ENCODE measurements at regions not wholly inside any gene's neighbourhood (a gene's known extent, or its start where the extent isn't known, plus 50 kb on each side); places are given as distances from the start of the nearest gene placed in this dataset.

DNA sequence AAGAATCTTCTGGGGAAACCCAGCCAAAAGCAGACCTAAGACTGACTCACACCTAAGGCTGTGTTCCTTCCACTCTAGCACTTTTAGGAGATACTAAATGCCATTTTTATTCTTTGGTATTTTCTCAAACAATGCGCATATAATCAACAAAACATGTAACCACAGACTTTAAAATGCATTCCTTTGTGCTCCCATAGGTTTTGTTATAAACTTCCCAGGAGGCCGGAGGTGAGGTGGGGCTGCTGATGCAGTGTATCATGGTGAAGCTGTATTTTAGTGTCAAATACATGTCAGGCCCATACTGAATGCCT is 155.2 kb downstream of the BTBD3 start:
- Histone ChIP-seq H3K36me3 (ENCODE audit: control insufficient read depth, insufficient read depth, low read length) (no peaks in the 10 kb centered on the region), H4K20me1 (replicated peaks; ENCODE audit: control insufficient read depth, insufficient read depth, low read length) (no peaks in the 10 kb centered on the region), H3K4me1 (replicated peaks in 1 of 2; ENCODE audit: control insufficient read depth in 2 of 2, insufficient read depth in 2 of 2, low read length in 2 of 2) (no peaks in the 10 kb centered on the region), H3K9me3 (replicated peaks; ENCODE audit: control insufficient read depth, insufficient read depth, low read depth, low read length) (no peaks in the 10 kb centered on the region), H3K79me2 (ENCODE audit: control insufficient read depth, insufficient read depth, low read length) (no peaks in the 10 kb centered on the region), H3K27me3 (ENCODE audit: control insufficient read depth in 2 of 2, insufficient read depth in 2 of 2, low read length in 2 of 2) (no peaks in the 10 kb centered on the region), H2AFZ (ENCODE audit: low read depth, low read length) (no peak overlapping the region), H3K4me2 (ENCODE audit: insufficient read depth, low read length) (no peak overlapping the region), H3K27ac (ENCODE audit: extremely low read depth, low read depth, low read length) (no peak overlapping the region), H3K4me3 (no peak overlapping the region), H3K9me1 (ENCODE audit: control insufficient read depth, insufficient read depth, low read length) (no peaks in the 10 kb centered on the region), H3K9ac (ENCODE audit: insufficient read depth in 1 of 2, low read depth in 2 of 2, low read length in 2 of 2) (no peak overlapping the region)
- TF ChIP-seq RFX7 (CRISPR knock-in tag; IDR thresholded peaks at IDR 0.05) (no peak), PYGO2 (tag; IDR thresholded peaks at IDR 0.05) (no peak)
- BruUV-seq (replicated peaks), result no TSS peak
- in situ Hi-C loops (cut with MboI) (no loop called here), intact Hi-C loops (cut with micrococcal nuclease) (no loop called here)
- WGBS (ENCODE audit: insufficient coverage, low coverage, missing lambda C conversion rate), result 0% methylated on average over 2 of the region's 2 CpGs
- DNase-seq (ENCODE audit: extremely low read depth in 1 of 4, low spot score in 3 of 4), result no peak
- POLR2A ChIA-PET, result no interaction called here
- no peak for FAIRE-seq
- no peak for ATAC-seq
- CTCF ChIA-PET (ENCODE audit: low intra/inter-chr PET ratio), result no interaction called here

DNA sequence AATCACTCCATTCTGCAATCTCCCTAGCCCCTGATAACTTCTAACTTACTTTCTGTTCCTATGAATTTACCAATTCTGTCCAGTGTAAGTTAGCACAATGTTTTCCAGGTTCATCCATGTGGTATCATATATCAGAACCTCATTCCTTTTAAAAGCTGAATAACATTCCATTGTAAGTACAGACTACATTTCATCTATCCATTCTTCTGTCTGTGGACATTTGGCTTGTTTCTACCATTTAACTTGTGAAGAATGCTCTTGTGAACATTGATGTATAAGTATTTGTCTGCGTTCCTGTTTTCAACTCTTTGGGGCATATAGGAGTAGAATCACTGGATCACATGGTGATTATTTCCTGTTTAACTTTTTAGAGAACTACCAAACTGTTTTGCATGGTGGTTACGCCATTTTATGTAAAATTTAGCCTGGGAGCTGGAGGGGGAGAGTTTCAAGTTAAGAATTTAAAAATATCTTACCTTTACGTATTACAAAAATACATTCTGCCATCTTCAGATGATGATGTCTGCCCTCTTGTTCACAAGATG is 156.5 kb downstream of the BTBD3 start:
- ChIA-PET CTCF (ENCODE audit: low intra/inter-chr PET ratio) (no interaction called here), POLR2A (no interaction called here)
- H3K79me2 ChIP-seq (ENCODE audit: control insufficient read depth, insufficient read depth, low read length), result no peaks in the 10 kb centered on the region
- FAIRE-seq (no peak), ATAC-seq (no peak), DNase-seq (ENCODE audit: extremely low read depth in 1 of 4, low spot score in 3 of 4) (no peak)
- no peak overlapping the region for H3K9ac ChIP-seq (ENCODE audit: insufficient read depth in 1 of 2, low read depth in 2 of 2, low read length in 2 of 2)
- no peaks in the 10 kb centered on the region for H3K9me1 ChIP-seq (ENCODE audit: control insufficient read depth, insufficient read depth, low read length)
- H3K36me3 ChIP-seq (ENCODE audit: control insufficient read depth, insufficient read depth, low read length), result no peaks in the 10 kb centered on the region
- H3K4me2 ChIP-seq (ENCODE audit: insufficient read depth, low read length), result no peak overlapping the region
- no peaks in the 10 kb centered on the region for H4K20me1 ChIP-seq (replicated peaks; ENCODE audit: control insufficient read depth, insufficient read depth, low read length)
- no peak overlapping the region for H3K27ac ChIP-seq (ENCODE audit: extremely low read depth, low read depth, low read length)
- no peak overlapping the region for H3K4me3 ChIP-seq
- no peaks in the 10 kb centered on the region for H3K4me1 ChIP-seq (replicated peaks in 1 of 2; ENCODE audit: control insufficient read depth in 2 of 2, insufficient read depth in 2 of 2, low read length in 2 of 2)
- H2AFZ ChIP-seq (ENCODE audit: low read depth, low read length), result no peak overlapping the region
- in situ Hi-C loops (cut with MboI) (no loop called here), intact Hi-C loops (cut with micrococcal nuclease) (no loop called here)
- TF ChIP-seq, protein P1, sequence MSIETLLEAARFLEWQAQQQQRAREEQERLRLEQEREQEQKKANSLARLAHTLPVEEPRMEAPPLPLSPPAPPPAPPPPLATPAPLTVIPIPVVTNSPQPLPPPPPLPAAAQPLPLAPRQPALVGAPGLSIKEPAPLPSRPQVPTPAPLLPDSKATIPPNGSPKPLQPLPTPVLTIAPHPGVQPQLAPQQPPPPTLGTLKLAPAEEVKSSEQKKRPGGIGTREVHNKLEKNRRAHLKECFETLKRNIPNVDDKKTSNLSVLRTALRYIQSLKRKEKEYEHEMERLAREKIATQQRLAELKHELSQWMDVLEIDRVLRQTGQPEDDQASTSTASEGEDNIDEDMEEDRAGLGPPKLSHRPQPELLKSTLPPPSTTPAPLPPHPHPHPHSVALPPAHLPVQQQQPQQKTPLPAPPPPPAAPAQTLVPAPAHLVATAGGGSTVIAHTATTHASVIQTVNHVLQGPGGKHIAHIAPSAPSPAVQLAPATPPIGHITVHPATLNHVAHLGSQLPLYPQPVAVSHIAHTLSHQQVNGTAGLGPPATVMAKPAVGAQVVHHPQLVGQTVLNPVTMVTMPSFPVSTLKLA (conservative IDR thresholded peaks at IDR 0.05), result no peak
- TF ChIP-seq ZC3H11A (IDR thresholded peaks at IDR 0.05; ENCODE audit: low read depth, low read length) (no peak), EP300 (IDR thresholded peaks at IDR 0.05; ENCODE audit: low read length) (no peak), SAP30 (IDR thresholded peaks at IDR 0.05; ENCODE audit: borderline replicate concordance, insufficient read depth, low read depth, low read length, poor library complexity, severe bottlenecking) (no peak)
- TF ChIP-seq, protein P2, sequence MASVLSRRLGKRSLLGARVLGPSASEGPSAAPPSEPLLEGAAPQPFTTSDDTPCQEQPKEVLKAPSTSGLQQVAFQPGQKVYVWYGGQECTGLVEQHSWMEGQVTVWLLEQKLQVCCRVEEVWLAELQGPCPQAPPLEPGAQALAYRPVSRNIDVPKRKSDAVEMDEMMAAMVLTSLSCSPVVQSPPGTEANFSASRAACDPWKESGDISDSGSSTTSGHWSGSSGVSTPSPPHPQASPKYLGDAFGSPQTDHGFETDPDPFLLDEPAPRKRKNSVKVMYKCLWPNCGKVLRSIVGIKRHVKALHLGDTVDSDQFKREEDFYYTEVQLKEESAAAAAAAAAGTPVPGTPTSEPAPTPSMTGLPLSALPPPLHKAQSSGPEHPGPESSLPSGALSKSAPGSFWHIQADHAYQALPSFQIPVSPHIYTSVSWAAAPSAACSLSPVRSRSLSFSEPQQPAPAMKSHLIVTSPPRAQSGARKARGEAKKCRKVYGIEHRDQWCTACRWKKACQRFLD (CRISPR knock-in tag; IDR thresholded peaks at IDR 0.05), result no peak
- no TSS peak for BruUV-seq (replicated peaks)
- H3K27me3 ChIP-seq (ENCODE audit: control insufficient read depth in 2 of 2, insufficient read depth in 2 of 2, low read length in 2 of 2), result no peaks in the 10 kb centered on the region
- 0% methylated on average over 2 of the region's 3 CpGs for WGBS (ENCODE audit: insufficient coverage, low coverage, missing lambda C conversion rate)
- H3K9me3 ChIP-seq (replicated peaks; ENCODE audit: control insufficient read depth, insufficient read depth, low read depth, low read length), result no peaks in the 10 kb centered on the region
